ENCODE measurements at regions not wholly inside any gene's neighbourhood (a gene's known extent, or its start where the extent isn't known, plus 50 kb on each side); places are given as distances from the start of the nearest gene placed in this dataset.

DNA sequence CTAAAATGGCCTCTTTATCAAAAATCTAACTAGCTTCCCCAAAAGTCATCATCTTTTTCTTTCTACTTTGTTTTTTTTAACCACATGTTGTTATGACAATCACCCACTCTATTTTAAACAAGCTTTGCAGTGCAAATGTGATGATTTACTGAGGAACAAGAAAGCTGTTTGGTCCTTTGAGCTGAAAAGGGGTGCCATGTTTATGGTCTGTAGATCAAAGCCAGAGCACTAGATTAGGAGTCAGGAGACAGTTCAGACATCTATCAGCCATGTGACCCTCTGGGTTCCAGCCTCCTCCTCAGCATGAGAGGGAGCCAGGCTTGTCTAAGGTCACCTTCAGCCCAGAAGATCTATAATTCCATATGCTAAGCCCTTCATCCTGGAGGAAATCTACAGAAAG, 65.9 kb downstream of the RPL22L1 start:
- peak overlapping the region; percentile 76 for H3K27ac ChIP-seq (ENCODE audit: insufficient read depth, low read depth, low read length)
- no peak for FAIRE-seq
- H3K36me3 ChIP-seq (ENCODE audit: control insufficient read depth in 2 of 2, extremely low read depth in 1 of 2, insufficient read depth in 2 of 2, low read length in 2 of 2): no peaks in the 10 kb centered on the region
- POLR2A ChIA-PET: interaction anchor here (0.6 kb wide), 1 partner anchor 53 kb away, joined by 3 read pairs; no protein-coding TSS in a partner anchor
- no peaks in the 10 kb centered on the region for H3K27me3 ChIP-seq (ENCODE audit: control insufficient read depth in 2 of 2, insufficient read depth in 2 of 2, low read length in 2 of 2)
- dilution Hi-C loops (cut with MboI; ENCODE audit: extremely low pct_ligation_motif_present, low sequenced_read_pairs): no loop called here
- no peaks in the 10 kb centered on the region for H3K79me2 ChIP-seq (ENCODE audit: control insufficient read depth, insufficient read depth, low read length)
- H3K4me3 ChIP-seq (replicated peaks in 1 of 3; ENCODE audit: insufficient read depth in 1 of 3, low read depth in 1 of 3, low read length in 3 of 3): no peak overlapping the region
- H3K4me1 ChIP-seq (ENCODE audit: control insufficient read depth, extremely low read depth, insufficient read depth, low read length): peaks cover 40% of the 10 kb centered on the region
- intact Hi-C loops (cut with micrococcal nuclease): loop anchor here (5.0 to 10.0 kb wide), 2 partner anchors 192 to 219 kb away; partner anchors contain the start of gene SLC7A14
- no peak overlapping the region for H3K9ac ChIP-seq (replicated peaks; ENCODE audit: extremely low read depth, insufficient read depth, low read length)
- BruUV-seq (replicated peaks): no TSS peak
- no peaks in the 10 kb centered on the region for H3K9me3 ChIP-seq (replicated peaks; ENCODE audit: control insufficient read depth, insufficient read depth, low read length)
- TF ChIP-seq MAX (IDR thresholded peaks at IDR 0.05; ENCODE audit: insufficient read depth, insufficient read length) (no peak), JUN (IDR thresholded peaks at IDR 0.05; ENCODE audit: borderline replicate concordance, insufficient read depth, insufficient read length, low read depth) (no peak), CTCF (IDR thresholded peaks at IDR 0.05; ENCODE audit: extremely low read depth in 1 of 2, insufficient read depth in 1 of 2, low read depth in 1 of 2, low read length in 2 of 2) (no peak), EZH2 (IDR thresholded peaks at IDR 0.05; ENCODE audit: borderline replicate concordance, low read depth, low read length, severe bottlenecking) (no peak), FOS (IDR thresholded peaks at IDR 0.05; ENCODE audit: borderline replicate concordance, insufficient read depth, low read length) (no peak), POLR2A (IDR thresholded peaks at IDR 0.05; ENCODE audit: low read depth, low read length) (no peak), GATA2 (IDR thresholded peaks at IDR 0.05; ENCODE audit: insufficient read depth, insufficient read length, low read depth, low read length) (no peak), MYC (IDR thresholded peaks at IDR 0.05; ENCODE audit: low read depth, low read length) (no peak), POLR2AphosphoS5 (IDR thresholded peaks at IDR 0.05; ENCODE audit: insufficient read depth, low read depth, low read length) (no peak)
- CTCF ChIA-PET: interaction anchor here (1.6 to 2.7 kb wide), 3 partner anchors 8 to 390 kb away, joined by 6 to 17 read pairs (median 15); partner anchors contain the start of gene CLDN11
- no peak overlapping the region for H3K4me2 ChIP-seq (ENCODE audit: insufficient read depth, low read length)
- H4K20me1 ChIP-seq (replicated peaks; ENCODE audit: control insufficient read depth, extremely low read depth, insufficient read depth, low read length): no peaks in the 10 kb centered on the region
- no peaks in the 10 kb centered on the region for H3K9me1 ChIP-seq (replicated peaks; ENCODE audit: control insufficient read depth, extremely low read depth, insufficient read depth, low read length)
- H2AFZ ChIP-seq (ENCODE audit: low read depth, low read length): peak overlapping the region; percentile 75
- no peak for DNase-seq (ENCODE audit: low read depth, low spot score)
